Ishikawa (cell line): ENCODE measurements at regions not wholly inside any gene's neighbourhood (a gene's known extent, or its start where the extent isn't known, plus 50 kb on each side); places are given as distances from the start of the nearest gene placed in this dataset.

ENCODE experiments used
- CREB1 ChIP-seq: IDR thresholded peaks from 2 replicates; pipeline ENCODE4 v1.6.1; 2012; ENCODE audit warnings: low read depth
- EP300 ChIP-seq: IDR thresholded peaks from 2 replicates; pipeline ENCODE4 v1.6.1; 2012; ENCODE audit warnings: borderline replicate concordance
- USF1 ChIP-seq: IDR thresholded peaks from 2 replicates; pipeline ENCODE4 v1.6.1; 2012
- YY1 ChIP-seq: IDR thresholded peaks from 2 replicates; pipeline ENCODE4 v1.6.1; 2012; ENCODE audit warnings: low read depth

- TF ChIP-seq YY1 (no peak), USF1 (no peak), EP300 (no peak), CREB1 (no peak)
Observed at GRCh38 chrX:113287761-113288160, 447.1 kb upstream of the AMOT start.
